H1 (cell line): ENCODE measurements at regions not wholly inside any gene's neighbourhood (a gene's known extent, or its start where the extent isn't known, plus 50 kb on each side); places are given as distances from the start of the nearest gene placed in this dataset.

ENCODE experiments used
- CTCF ChIA-PET: fragments of 300-600 bp; sonication (Branson Sonifier 250); formaldehyde crosslinking; loops from one replicate; lab custom pipeline; 2021; ENCODE audit not compliant: partially characterized antibody; lab: Charles Lee
- POLR2A ChIA-PET: fragments of 300-600 bp; sonication (Branson Sonifier 250); formaldehyde crosslinking; loops from one replicate; lab custom pipeline; 2021; ENCODE audit warnings: inconsistent platforms; ENCODE audit not compliant: partially characterized antibody; lab: Charles Lee
- DNase-seq, 2 experiments: peaks; one replicate each; pipeline versions ENCODE4 v3.0.0 to v3.0.0-alpha.2; 2010 to 2022; ENCODE audit warnings: low spot score in 2 of 2, low read depth in 1 of 2, mixed read lengths in 1 of 2
- FAIRE-seq: peaks from 2 replicates; lab custom pipeline; 2011; peaks lifted over from hg19 to GRCh38; lab: Jason Lieb, UNC
- H2AFZ ChIP-seq: 2 replicates; pipeline ENCODE4 v1.8.1; 2012; ENCODE audit warnings: low read length, inconsistent platforms
- H2AK5ac ChIP-seq: 2 replicates; pipeline ENCODE4 v1.6.1; 2013; ENCODE audit warnings: low read depth, low read length
- H2BK120ac ChIP-seq: replicated peaks from 2 replicates; pipeline ENCODE3; 2013; ENCODE audit warnings: low read depth, low read length, inconsistent platforms
- H2BK12ac ChIP-seq: 2 replicates; pipeline ENCODE4 v1.6.1; 2013; ENCODE audit warnings: low read depth, low read length
- H2BK15ac ChIP-seq: 2 replicates; pipeline ENCODE4 v1.6.1; 2013; ENCODE audit warnings: low read length
- H2BK20ac ChIP-seq: 2 replicates; pipeline ENCODE4 v1.6.1; 2013; ENCODE audit warnings: low read length
- H2BK5ac ChIP-seq: 2 replicates; pipeline ENCODE4 v1.6.1; 2013; ENCODE audit warnings: low read depth, low read length
- H3K14ac ChIP-seq: 2 replicates; pipeline ENCODE4 v1.6.1; 2013; ENCODE audit warnings: inconsistent platforms; ENCODE audit not compliant: insufficient read length
- H3K18ac ChIP-seq: 2 replicates; pipeline ENCODE4 v1.6.1; 2013; ENCODE audit warnings: low read length; ENCODE audit errors: extremely low read depth
- H3K23ac ChIP-seq: 2 replicates; pipeline ENCODE4 v1.6.1; 2013; ENCODE audit warnings: inconsistent platforms; ENCODE audit not compliant: insufficient read length
- H3K23me2 ChIP-seq: 2 replicates; pipeline ENCODE4 v1.6.1; 2013; ENCODE audit warnings: low read depth, low read length
- H3K27ac ChIP-seq: 2 replicates; pipeline ENCODE4 v1.6.1; 2011; ENCODE audit warnings: low read depth, low read length, inconsistent platforms
- H3K27me3 ChIP-seq, 4 experiments: replicated peaks in 1 of 4; 1 replicate in 1 of 4; 2 replicates in 3 of 4; pipeline versions ENCODE4 v1.6.1 to v1.8.1; 2011 to 2013; ENCODE audit warnings: low read length in 3 of 4, mild to moderate bottlenecking in 3 of 4, inconsistent platforms in 2 of 4, mixed read lengths in 2 of 4, moderate library complexity in 1 of 4; ENCODE audit not compliant: control insufficient read depth in 3 of 4, insufficient read depth in 3 of 4; ENCODE audit errors: extremely low read depth in 1 of 4
- H3K36me3 ChIP-seq, 4 experiments: 2 replicates each; pipeline versions ENCODE4 v1.6.1 to v1.8.1; 2011 to 2013; ENCODE audit warnings: mild to moderate bottlenecking in 4 of 4, low read length in 3 of 4, moderate library complexity in 2 of 4, control low read depth in 1 of 4, inconsistent platforms in 1 of 4; ENCODE audit not compliant: insufficient read depth in 4 of 4, control insufficient read depth in 2 of 4
- H3K4ac ChIP-seq: replicated peaks from 2 replicates; pipeline ENCODE3; 2013; ENCODE audit warnings: low read length, low read depth, mixed read lengths, inconsistent platforms; ENCODE audit not compliant: insufficient read length
- H3K4me1 ChIP-seq, 4 experiments: replicated peaks in 1 of 4; 1 replicate in 1 of 4; 2 replicates in 3 of 4; pipeline versions ENCODE4 v1.6.1 to v1.8.1; 2011 to 2013; ENCODE audit warnings: low read length in 3 of 4, inconsistent platforms in 2 of 4, mixed read lengths in 1 of 4; ENCODE audit not compliant: insufficient read depth in 4 of 4, control insufficient read depth in 3 of 4
- H3K4me2 ChIP-seq, 2 experiments: 2 replicates each; pipeline versions ENCODE4 v1.6.1 to v1.8.1; 2011 to 2013; ENCODE audit warnings: low read depth in 2 of 2, low read length in 2 of 2, control low read depth in 1 of 2, inconsistent platforms in 1 of 2, mild to moderate bottlenecking in 1 of 2; ENCODE audit not compliant: insufficient read depth in 1 of 2
- H3K4me3 ChIP-seq, 4 experiments: fragments of 200-600, 300-600 bp in 1 of 4; sonication (generic), shearing (Covaris generic), sonication (Bioruptor Twin) in 1 of 4; 2 replicates each; pipeline versions ENCODE4 v1.5.1 to v1.8.1; 2011 to 2016; ENCODE audit warnings: low read length in 4 of 4, low read depth in 3 of 4, control low read depth in 2 of 4, inconsistent platforms in 2 of 4, mild to moderate bottlenecking in 2 of 4, mixed read lengths in 1 of 4, moderate library complexity in 1 of 4; ENCODE audit not compliant: insufficient read depth in 2 of 4; ENCODE audit errors: extremely low read depth in 1 of 4
- H3K56ac ChIP-seq: replicated peaks from 2 replicates; pipeline ENCODE3; 2013; ENCODE audit warnings: low read depth, mild to moderate bottlenecking, mixed read lengths, low read length, inconsistent platforms; ENCODE audit not compliant: insufficient read length
- H3K79me1 ChIP-seq: 2 replicates; pipeline ENCODE4 v1.6.1; 2013; ENCODE audit warnings: low read depth, low read length, control low read depth
- H3K79me2 ChIP-seq, 2 experiments: 2 replicates each; pipeline versions ENCODE4 v1.6.1 to v1.8.1; 2012 to 2013; ENCODE audit warnings: low read length in 2 of 2, mild to moderate bottlenecking in 2 of 2, inconsistent platforms in 1 of 2; ENCODE audit not compliant: insufficient read depth in 2 of 2, control insufficient read depth in 1 of 2
- H3K9ac ChIP-seq, 4 experiments: replicated peaks in 1 of 4; 1 replicate in 1 of 4; 2 replicates in 3 of 4; pipeline versions ENCODE4 v1.6.1 to v1.8.1; 2011 to 2013; ENCODE audit warnings: low read depth in 3 of 4, low read length in 3 of 4, control low read depth in 2 of 4, mild to moderate bottlenecking in 2 of 4, moderate library complexity in 2 of 4, inconsistent platforms in 1 of 4; ENCODE audit errors: extremely low read depth in 1 of 4
- H3K9me3 ChIP-seq, 2 experiments: 2 replicates each; pipeline versions ENCODE4 v1.6.1 to v1.8.1; 2012 to 2013; ENCODE audit warnings: mild to moderate bottlenecking in 2 of 2, moderate library complexity in 2 of 2, control low read depth in 1 of 2, inconsistent platforms in 1 of 2, low read depth in 1 of 2, low read length in 1 of 2, mixed read lengths in 1 of 2; ENCODE audit not compliant: insufficient read depth in 2 of 2
- H4K20me1 ChIP-seq, 2 experiments: replicated peaks in 1 of 2; 2 replicates each; pipeline versions ENCODE3 to v1.8.1; 2011 to 2013; ENCODE audit warnings: inconsistent platforms in 2 of 2, low read length in 2 of 2, mild to moderate bottlenecking in 1 of 2; ENCODE audit not compliant: insufficient read depth in 2 of 2, control insufficient read depth in 1 of 2
- H4K5ac ChIP-seq: 2 replicates; pipeline ENCODE4 v1.6.1; 2013; ENCODE audit warnings: low read length, low read depth, mixed read lengths, inconsistent platforms; ENCODE audit not compliant: insufficient read length
- H4K8ac ChIP-seq: 2 replicates; pipeline ENCODE4 v1.8.0; 2013; ENCODE audit warnings: mild to moderate bottlenecking, moderate library complexity, low read length, inconsistent platforms; ENCODE audit not compliant: insufficient read depth; ENCODE audit errors: extremely low read depth
- H4K91ac ChIP-seq: replicated peaks from 2 replicates; pipeline ENCODE3; 2013; ENCODE audit warnings: low read length, mixed read lengths, inconsistent platforms; ENCODE audit not compliant: insufficient read length
- BCL11A ChIP-seq, 2 experiments: IDR thresholded peaks; one replicate each; pipeline ENCODE4 v1.6.1; 2011; ENCODE audit warnings: low read depth in 2 of 2, low read length in 2 of 2, mild to moderate bottlenecking in 2 of 2
- CEBPB ChIP-seq: IDR thresholded peaks from 2 replicates; pipeline ENCODE4 v1.6.1; 2012; ENCODE audit warnings: low read depth, low read length
- FOSL1 ChIP-seq: IDR thresholded peaks from 2 replicates; pipeline ENCODE4 v1.6.1; 2011; ENCODE audit warnings: mild to moderate bottlenecking, low read depth, low read length, moderate library complexity; ENCODE audit not compliant: insufficient read depth
- JUN ChIP-seq: IDR thresholded peaks from 2 replicates; pipeline ENCODE4 v1.6.1; 2011; ENCODE audit warnings: low read depth, mild to moderate bottlenecking, improper control_type of control experiment, low read length
- KDM1A ChIP-seq: fragments of 200-600, 300-600 bp; sonication (generic); IDR thresholded peaks from 2 replicates; pipeline ENCODE4 v1.7.1; 2016; ENCODE audit warnings: mild to moderate bottlenecking, low read length, borderline replicate concordance
- KDM4A ChIP-seq: IDR thresholded peaks from one replicate; pipeline ENCODE4 v1.7.1; 2012; ENCODE audit warnings: low read depth, mild to moderate bottlenecking, moderate library complexity, low read length, inconsistent platforms; ENCODE audit not compliant: severe bottlenecking
- KDM5A ChIP-seq: fragments of 200-600 bp; IDR thresholded peaks from 2 replicates; pipeline ENCODE4 v1.7.1; 2012; ENCODE audit warnings: mild to moderate bottlenecking, low read length, inconsistent platforms, mixed read lengths
- PHF8 ChIP-seq: fragments of 200-600 bp; sonication (generic); conservative IDR thresholded peaks from 2 replicates; pipeline ENCODE4 v1.7.1; 2012; ENCODE audit warnings: low read depth, mild to moderate bottlenecking, inconsistent platforms, low read length, moderate library complexity
- RAD21 ChIP-seq, 2 experiments: IDR thresholded peaks in 1 of 2; conservative IDR thresholded peaks in 1 of 2; 2 replicates each; pipeline ENCODE4 v1.6.1; 2011; ENCODE audit warnings: low read depth in 2 of 2, low read length in 2 of 2, improper control_type of control experiment in 1 of 2, inconsistent platforms in 1 of 2, mild to moderate bottlenecking in 1 of 2, moderate library complexity in 1 of 2
- SAP30 ChIP-seq: fragments of 300-600 bp; sonication (generic); IDR thresholded peaks from 2 replicates; pipeline ENCODE4 v1.7.1; 2012; ENCODE audit warnings: low read length, moderate library complexity, mild to moderate bottlenecking, inconsistent platforms; ENCODE audit not compliant: insufficient read depth, insufficient replicate concordance
- SIN3A ChIP-seq, 2 experiments: IDR thresholded peaks in 1 of 2; conservative IDR thresholded peaks in 1 of 2; 2 replicates each; pipeline ENCODE4 v1.6.1; 2011 to 2012; ENCODE audit warnings: low read length in 2 of 2, improper control_type of control experiment in 1 of 2, low read depth in 1 of 2, mild to moderate bottlenecking in 1 of 2
- TBP ChIP-seq: IDR thresholded peaks from 2 replicates; pipeline ENCODE4 v1.6.1; 2011; ENCODE audit warnings: low read depth, low read length, improper control_type of control experiment
- TCF12 ChIP-seq: IDR thresholded peaks from 2 replicates; pipeline ENCODE4 v1.6.1; 2011; ENCODE audit warnings: low read depth, mild to moderate bottlenecking, low read length
- WGBS, 2 experiments: shearing (Covaris generic) in 1 of 2; methylation state at CpG; one replicate each; pipeline versions ENCODE4 v1.1.6 to v1.1.7; 2013 to 2015; ENCODE audit warnings: low lambda C conversion rate in 2 of 2, mixed read lengths in 2 of 2, inconsistent platforms in 1 of 2, low coverage in 1 of 2, missing lambda C conversion rate in 1 of 2; ENCODE audit not compliant: insufficient replicate concordance in 2 of 2, insufficient coverage in 1 of 2, insufficient read length in 1 of 2; ENCODE audit errors: extremely low coverage in 1 of 2, missing lambda C conversion rate in 1 of 2; 5-methylcytosine and 5-hydroxymethylcytosine counted together
- TF ChIP-seq, protein P1 (sequence below): IDR thresholded peaks from 2 replicates; pipeline ENCODE4 v1.6.1; 2012; ENCODE audit warnings: inconsistent platforms

DNA sequence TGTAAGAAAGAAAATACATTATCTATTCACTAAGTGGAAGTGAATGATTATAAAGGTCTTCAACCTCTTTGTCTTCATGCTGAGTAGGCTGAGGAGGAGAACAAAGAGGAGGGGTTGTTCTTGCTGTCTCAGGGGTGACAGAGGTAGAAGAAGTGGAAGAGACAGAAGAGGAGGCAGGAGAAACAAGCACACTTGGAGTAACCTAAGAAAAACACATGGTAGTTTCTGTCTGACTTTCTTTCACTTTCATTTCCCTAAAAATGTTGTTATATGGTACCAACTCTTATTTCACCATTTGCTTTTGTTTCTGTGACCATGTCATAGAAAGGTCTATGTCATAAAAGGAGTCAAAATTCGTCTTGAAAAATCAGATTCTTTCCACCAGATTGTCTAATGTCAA, 696.6 kb upstream of the BRINP3 start:
- Histone ChIP-seq H3K9me3 (no peaks in the 10 kb centered on the region), H3K14ac (no peak overlapping the region), H3K4ac (no peak overlapping the region), H3K18ac (no peak overlapping the region), H3K56ac (no peak overlapping the region), H3K27ac (no peak overlapping the region), H2BK12ac (no peak overlapping the region), H3K79me2 (no peaks in the 10 kb centered on the region), H4K20me1 (no peaks in the 10 kb centered on the region), H2BK20ac (no peak overlapping the region), H2BK5ac (no peak overlapping the region), H3K4me1 (no peaks in the 10 kb centered on the region), H4K8ac (no peak overlapping the region), H3K36me3 (no peaks in the 10 kb centered on the region), H3K23ac (no peak overlapping the region), H3K27me3 (no peaks in the 10 kb centered on the region), H2BK15ac (no peak overlapping the region), H4K91ac (no peak overlapping the region), H3K4me2 (no peak overlapping the region), H4K5ac (no peak overlapping the region), H2AK5ac (no peak overlapping the region), H2BK120ac (no peak overlapping the region), H3K23me2 (no peaks in the 10 kb centered on the region), H3K9ac (no peak overlapping the region), H2AFZ (no peak overlapping the region), H3K4me3 (no peak overlapping the region), H3K79me1 (no peaks in the 10 kb centered on the region)
- FAIRE-seq (no peak), DNase-seq (no peak)
- 82% methylated on average over 1 of the region's 1 CpG; no CpG with 5 or more reads in 1 of the 2 experiments for WGBS, 2 experiments
- ChIA-PET CTCF (no interaction called here), POLR2A (no interaction called here)
- TF ChIP-seq PHF8 = no peak
- no peak for TF ChIP-seq KDM1A
- no peak for TF ChIP-seq CEBPB
- TF ChIP-seq TBP = no peak
- TF ChIP-seq KDM4A = no peak
- TF ChIP-seq RAD21 (IDR thresholded peaks at IDR 0.05 in 1 of 2, conservative IDR thresholded peaks at IDR 0.05 in 1 of 2; ENCODE audit: low read depth in 2 of 2, low read length in 2 of 2) = no peak
- TF ChIP-seq KDM5A = no peak
- TF ChIP-seq SIN3A (conservative IDR thresholded peaks at IDR 0.05 in 1 of 2, IDR thresholded peaks at IDR 0.05 in 1 of 2; ENCODE audit: low read depth in 1 of 2, low read length in 2 of 2) = no peak
- no peak for TF ChIP-seq JUN
- no peak for TF ChIP-seq SAP30
- no peak for TF ChIP-seq FOSL1
- TF ChIP-seq BCL11A (IDR thresholded peaks at IDR 0.05; ENCODE audit: low read depth in 2 of 2, low read length in 2 of 2) = no peak
- TF ChIP-seq TCF12 = no peak
- TF ChIP-seq, protein P1, sequence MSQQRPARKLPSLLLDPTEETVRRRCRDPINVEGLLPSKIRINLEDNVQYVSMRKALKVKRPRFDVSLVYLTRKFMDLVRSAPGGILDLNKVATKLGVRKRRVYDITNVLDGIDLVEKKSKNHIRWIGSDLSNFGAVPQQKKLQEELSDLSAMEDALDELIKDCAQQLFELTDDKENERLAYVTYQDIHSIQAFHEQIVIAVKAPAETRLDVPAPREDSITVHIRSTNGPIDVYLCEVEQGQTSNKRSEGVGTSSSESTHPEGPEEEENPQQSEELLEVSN = no peak
